Activated CD8-positive, alpha-beta T cell treated with anti-CD3 and anti-CD28 coated beads for 36 hours (primary cell): ENCODE measurements at regions not wholly inside any gene's neighbourhood (a gene's known extent, or its start where the extent isn't known, plus 50 kb on each side); places are given as distances from the start of the nearest gene placed in this dataset.

Source experiments
- ATAC-seq: fragments of 200-7000 bp; cut with Tn5 transposase; one replicate; pipeline ENCODE4 v1.10.0; 2021; ENCODE audit warnings: mild to moderate bottlenecking, moderate library complexity
- CTCF ChIA-PET: fragments of 350-600 bp; sonication (Branson Sonifier 250); formaldehyde crosslinking; loops from one replicate; lab custom pipeline; 2021; ENCODE audit warnings: antibody characterized with exemption; lab: Charles Lee
- POLR2A ChIA-PET: fragments of 350-600 bp; sonication (Branson Sonifier 250); formaldehyde crosslinking; loops from one replicate; lab custom pipeline; 2021; ENCODE audit warnings: antibody characterized with exemption; lab: Charles Lee
- DNase-seq: peaks from one replicate; pipeline ENCODE4 v3.0.0-alpha.2; 2020
- H3K27ac Mint-ChIP-seq: one replicate; pipeline ENCODE4 v1.8.0; 2021; ENCODE audit warnings: mild to moderate bottlenecking, mixed read lengths
- H3K27me3 Mint-ChIP-seq: one replicate; pipeline ENCODE4 v1.8.0; 2021; ENCODE audit warnings: mixed read lengths
- H3K36me3 Mint-ChIP-seq: one replicate; pipeline ENCODE4 v1.8.0; 2021; ENCODE audit warnings: low read depth, mixed read lengths
- H3K4me1 Mint-ChIP-seq: one replicate; pipeline ENCODE4 v1.8.0; 2021; ENCODE audit warnings: low read depth, mixed read lengths
- H3K4me3 Mint-ChIP-seq: one replicate; pipeline ENCODE4 v1.8.0; 2021; ENCODE audit warnings: mild to moderate bottlenecking, moderate library complexity, mixed read lengths
- H3K9me3 Mint-ChIP-seq: one replicate; pipeline ENCODE4 v1.8.0; 2021; ENCODE audit warnings: mixed read lengths
- CTCF ChIP-seq: fragments of 200-600 bp; IDR thresholded peaks from one replicate; pipeline ENCODE4 v1.8.0; 2022; ENCODE audit warnings: antibody characterized with exemption, mild to moderate bottlenecking
- intact Hi-C: fragments of 100-400 bp; cut with micrococcal nuclease; formaldehyde crosslinking; loops from one replicate; pipeline ENCODE4 v1.10.0; 2022

GRCh38 chr19:31118986-31119385, 230.2 kb downstream of the TSHZ3 start:
- no peak for TF ChIP-seq CTCF
- H3K27ac Mint-ChIP-seq = no peak overlapping the region
- POLR2A ChIA-PET = no interaction called here
- ATAC-seq (no peak), DNase-seq (no peak)
- H3K9me3 Mint-ChIP-seq = no peaks in the 10 kb centered on the region
- no peak overlapping the region for H3K4me3 Mint-ChIP-seq
- no peaks in the 10 kb centered on the region for H3K4me1 Mint-ChIP-seq
- CTCF ChIA-PET = no interaction called here
- H3K27me3 Mint-ChIP-seq = peaks cover 7% of the 10 kb centered on the region
- intact Hi-C loops = no loop called here
- H3K36me3 Mint-ChIP-seq = no peaks in the 10 kb centered on the region

DNA sequence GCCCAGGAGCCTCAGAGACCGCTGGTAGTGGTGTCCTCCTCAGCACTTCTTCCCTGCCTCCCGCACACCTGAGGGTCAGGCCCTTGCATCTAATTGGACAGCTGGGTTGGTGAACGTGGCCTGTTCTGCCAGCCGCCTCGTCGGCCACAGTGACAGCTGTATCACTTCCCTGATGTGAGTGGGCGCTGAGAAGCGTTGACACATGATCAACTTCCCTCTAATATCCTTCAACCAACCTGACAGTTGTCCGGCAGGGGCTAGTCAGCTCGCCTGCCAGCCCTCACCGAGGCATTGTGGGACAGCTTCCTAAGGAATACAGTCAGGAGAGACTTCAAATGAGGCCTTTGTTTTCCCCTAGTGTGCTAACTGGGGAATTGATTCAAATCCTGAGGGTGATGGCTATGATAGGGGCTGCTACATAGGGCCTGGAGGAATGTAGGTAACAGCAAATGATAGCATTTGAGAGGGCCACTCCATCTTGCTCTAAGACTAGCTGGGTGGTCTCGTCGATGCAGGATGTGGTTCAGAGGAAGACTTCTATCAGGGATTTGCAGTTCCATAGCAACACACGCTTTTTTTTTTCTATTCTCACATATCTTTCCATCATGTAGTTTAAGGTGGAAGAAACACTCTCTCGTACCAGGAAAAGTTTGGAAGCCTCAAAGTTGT, 230.8 kb downstream of the TSHZ3 start:
- no peaks in the 10 kb centered on the region for H3K4me1 Mint-ChIP-seq
- CTCF ChIA-PET = no interaction called here
- TF ChIP-seq CTCF = no peak
- POLR2A ChIA-PET = no interaction called here
- ATAC-seq (no peak), DNase-seq (no peak)
- peaks cover 7% of the 10 kb centered on the region for H3K27me3 Mint-ChIP-seq
- no peak overlapping the region for H3K27ac Mint-ChIP-seq
- no peaks in the 10 kb centered on the region for H3K9me3 Mint-ChIP-seq
- H3K36me3 Mint-ChIP-seq = no peaks in the 10 kb centered on the region
- no peak overlapping the region for H3K4me3 Mint-ChIP-seq
- intact Hi-C loops = no loop called here

- no peaks in the 10 kb centered on the region for H3K36me3 Mint-ChIP-seq
- DNase-seq (no peak), ATAC-seq (no peak)
- CTCF ChIA-PET = no interaction called here
- no peak overlapping the region for H3K4me3 Mint-ChIP-seq
- H3K27me3 Mint-ChIP-seq = peaks cover 16% of the 10 kb centered on the region
- peaks cover 5% of the 10 kb centered on the region for H3K4me1 Mint-ChIP-seq
- intact Hi-C loops = no loop called here
- no peak overlapping the region for H3K27ac Mint-ChIP-seq
- TF ChIP-seq CTCF = no peak
- H3K9me3 Mint-ChIP-seq = no peaks in the 10 kb centered on the region
- POLR2A ChIA-PET = no interaction called here
Measured at GRCh38 chr19:31114585-31114984, 234.7 kb downstream of the TSHZ3 start.

DNA sequence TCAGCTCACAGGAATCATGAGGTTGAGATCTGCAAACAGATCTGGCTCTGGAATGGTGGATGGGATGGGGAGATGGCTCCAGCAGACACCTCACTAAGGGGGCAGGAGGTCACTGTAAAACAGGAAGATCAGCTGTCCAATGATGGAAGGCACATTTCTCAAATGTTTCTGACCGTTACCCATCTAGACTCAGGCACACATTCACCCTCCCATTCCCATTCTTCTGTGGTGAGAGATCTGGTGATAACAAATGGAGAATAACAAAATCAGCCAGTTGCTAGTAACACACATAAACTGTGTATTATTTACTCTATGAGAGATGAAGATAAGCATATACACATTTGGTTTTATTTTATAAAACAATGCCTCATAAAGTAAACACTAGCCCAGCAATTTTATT, 235.9 kb downstream of the TSHZ3 start:
- ATAC-seq (no peak), DNase-seq (no peak)
- Mint-ChIP-seq H3K27ac (no peak overlapping the region), H3K36me3 (no peaks in the 10 kb centered on the region), H3K4me3 (no peak overlapping the region), H3K9me3 (no peaks in the 10 kb centered on the region), H3K4me1 (peaks cover 10% of the 10 kb centered on the region), H3K27me3 (peaks cover 16% of the 10 kb centered on the region)
- CTCF ChIA-PET = no interaction called here
- POLR2A ChIA-PET = no interaction called here
- intact Hi-C loops = no loop called here
- no peak for TF ChIP-seq CTCF

- H3K27me3 Mint-ChIP-seq = peaks cover 19% of the 10 kb centered on the region
- H3K36me3 Mint-ChIP-seq = no peaks in the 10 kb centered on the region
- no peak overlapping the region for H3K27ac Mint-ChIP-seq
- intact Hi-C loops = no loop called here
- TF ChIP-seq CTCF = no peak
- CTCF ChIA-PET = no interaction called here
- no peak for DNase-seq
- POLR2A ChIA-PET = no interaction called here
- H3K4me1 Mint-ChIP-seq = peaks cover 10% of the 10 kb centered on the region
- ATAC-seq = no peak
- H3K4me3 Mint-ChIP-seq = no peak overlapping the region
- H3K9me3 Mint-ChIP-seq = no peaks in the 10 kb centered on the region
Measured at GRCh38 chr19:31112158-31112557, 237.1 kb downstream of the TSHZ3 start.
